C4-2B (cell line): ENCODE measurements at regions not wholly inside any gene's neighbourhood (a gene's known extent, or its start where the extent isn't known, plus 50 kb on each side); places are given as distances from the start of the nearest gene placed in this dataset.

Experiments
- ZFX ChIP-seq: fragments of 450-650 bp; IDR thresholded peaks from 2 replicates; pipeline ENCODE4 v1.6.1; 2017
- TF ChIP-seq, protein P1 (sequence below): fragments of 450-650 bp; conservative IDR thresholded peaks from 2 replicates; pipeline ENCODE4 v1.5.1; 2017; ENCODE audit warnings: mild to moderate bottlenecking

DNA sequence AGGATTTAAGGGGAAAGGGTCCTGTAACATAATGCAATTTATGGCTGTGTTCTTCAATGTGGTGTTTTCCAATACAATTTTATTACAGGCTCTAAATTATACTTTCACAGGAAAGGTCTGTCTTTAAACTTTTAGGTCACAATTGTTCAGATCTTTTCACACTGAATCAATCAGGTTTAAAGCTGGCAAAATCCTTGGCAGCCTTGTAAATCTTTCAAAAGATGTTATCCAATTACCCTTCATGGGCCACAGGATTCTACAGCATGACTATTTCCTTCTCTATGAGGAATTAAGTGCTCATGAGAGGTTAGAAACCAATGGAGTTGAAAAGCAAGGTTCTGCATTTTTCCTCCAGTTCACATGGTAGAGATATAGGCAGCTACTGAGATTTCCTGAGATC lies 211.5 kb upstream of the MIR17HG start:
- TF ChIP-seq, protein P1, sequence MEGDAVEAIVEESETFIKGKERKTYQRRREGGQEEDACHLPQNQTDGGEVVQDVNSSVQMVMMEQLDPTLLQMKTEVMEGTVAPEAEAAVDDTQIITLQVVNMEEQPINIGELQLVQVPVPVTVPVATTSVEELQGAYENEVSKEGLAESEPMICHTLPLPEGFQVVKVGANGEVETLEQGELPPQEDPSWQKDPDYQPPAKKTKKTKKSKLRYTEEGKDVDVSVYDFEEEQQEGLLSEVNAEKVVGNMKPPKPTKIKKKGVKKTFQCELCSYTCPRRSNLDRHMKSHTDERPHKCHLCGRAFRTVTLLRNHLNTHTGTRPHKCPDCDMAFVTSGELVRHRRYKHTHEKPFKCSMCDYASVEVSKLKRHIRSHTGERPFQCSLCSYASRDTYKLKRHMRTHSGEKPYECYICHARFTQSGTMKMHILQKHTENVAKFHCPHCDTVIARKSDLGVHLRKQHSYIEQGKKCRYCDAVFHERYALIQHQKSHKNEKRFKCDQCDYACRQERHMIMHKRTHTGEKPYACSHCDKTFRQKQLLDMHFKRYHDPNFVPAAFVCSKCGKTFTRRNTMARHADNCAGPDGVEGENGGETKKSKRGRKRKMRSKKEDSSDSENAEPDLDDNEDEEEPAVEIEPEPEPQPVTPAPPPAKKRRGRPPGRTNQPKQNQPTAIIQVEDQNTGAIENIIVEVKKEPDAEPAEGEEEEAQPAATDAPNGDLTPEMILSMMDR, result no peak
- TF ChIP-seq ZFX, result no peak
